Hindlimb muscle (tissue), 1 donor: ENCODE measurements at regions not wholly inside any gene's neighbourhood (a gene's known extent, or its start where the extent isn't known, plus 50 kb on each side); places are given as distances from the start of the nearest gene placed in this dataset.

Experiments
- DNase-seq: peaks from one replicate; pipeline ENCODE4 v3.0.0-alpha.2; 2013

DNA sequence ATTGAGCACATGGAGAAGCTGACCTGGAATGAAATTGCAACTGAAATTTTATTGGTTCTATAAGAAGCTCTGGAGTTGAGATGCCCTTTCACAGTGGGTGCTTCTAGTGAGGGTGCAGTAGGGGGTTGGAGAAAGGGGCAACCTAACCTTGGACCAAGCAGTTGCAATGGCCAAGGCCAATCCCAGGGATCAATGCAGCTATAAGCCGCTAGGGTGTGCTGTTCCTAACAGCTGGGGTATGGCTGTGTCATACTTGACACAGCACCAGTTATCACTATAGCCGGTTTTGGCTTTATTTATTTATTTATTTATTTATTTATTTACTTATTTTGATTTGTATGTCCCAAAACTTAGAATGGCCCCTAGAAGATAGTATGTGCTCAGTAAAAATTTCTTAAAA, 505.9 kb downstream of the FLRT2 start:
- DNase-seq: no peak

- DNase-seq: no peak
Measured at GRCh38 chr14:86027990-86028389, 498.0 kb downstream of the FLRT2 start.

GRCh38 chr14:86027144-86027543, 497.2 kb downstream of the FLRT2 start:
- DNase-seq: no peak

DNA sequence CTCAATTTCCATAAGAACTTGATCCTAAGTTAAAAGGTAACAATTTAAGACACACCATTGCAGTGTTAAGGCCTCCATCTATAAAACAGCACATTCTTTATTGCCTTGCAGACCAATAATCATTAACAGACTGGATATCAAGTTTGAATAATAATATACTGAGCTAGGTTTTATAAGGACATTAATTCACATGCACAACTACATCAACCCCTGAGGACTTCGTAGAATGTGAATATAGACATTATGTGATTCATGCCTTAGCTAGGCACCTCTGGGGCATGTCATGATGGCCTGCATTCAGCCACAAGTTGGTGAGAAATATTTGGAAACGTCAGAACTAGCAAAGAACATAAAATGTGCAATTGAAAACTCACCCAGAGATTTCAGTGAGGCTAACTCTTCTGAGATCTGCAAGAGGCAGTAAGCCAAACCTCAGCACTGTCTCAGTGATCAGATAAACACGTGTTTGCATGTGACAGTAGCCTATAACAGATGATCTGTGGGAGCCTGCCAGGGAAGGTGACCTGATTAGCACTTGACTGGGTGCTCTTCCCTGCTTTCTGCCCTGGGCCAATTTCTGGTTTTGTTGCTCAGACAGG, 492.2 kb downstream of the FLRT2 start:
- DNase-seq: no peak

DNA sequence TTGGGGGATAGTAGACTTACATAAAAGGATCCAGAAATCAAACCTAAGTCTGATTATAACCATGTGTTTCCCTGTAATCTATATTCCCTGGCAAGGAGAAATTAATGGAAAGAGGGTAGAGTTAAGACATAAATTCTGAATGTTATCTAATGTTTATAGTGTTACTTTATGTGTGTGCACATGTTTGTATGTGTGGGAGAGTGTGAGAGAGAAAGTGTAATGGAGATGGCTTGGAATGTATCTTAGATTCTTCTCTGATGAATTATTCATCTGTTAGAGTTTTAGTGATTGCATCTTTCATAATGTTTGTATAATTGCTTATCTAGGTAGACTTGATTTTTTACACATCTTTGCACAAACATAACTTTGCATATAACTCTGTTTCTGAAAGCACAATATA, 490.9 kb downstream of the FLRT2 start:
- no peak for DNase-seq

DNA sequence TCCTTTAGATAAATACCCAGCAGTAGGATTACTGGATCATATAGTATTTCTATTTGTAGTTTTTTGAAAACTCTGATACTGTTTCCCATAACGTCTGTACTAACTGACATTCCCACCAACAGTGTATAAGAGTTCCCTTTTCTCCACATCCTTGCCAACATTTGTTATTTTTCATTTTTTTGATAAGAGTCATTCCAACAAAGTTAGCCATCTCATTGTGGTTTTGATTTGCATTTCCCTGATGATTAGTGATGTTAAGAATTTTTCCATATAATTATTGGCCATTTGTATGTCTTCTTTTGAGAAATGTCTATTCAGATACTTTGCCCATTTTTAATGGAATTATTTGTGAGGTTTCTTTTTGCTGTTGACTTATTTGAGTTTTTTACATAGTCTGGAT, 486.0 kb downstream of the FLRT2 start:
- no peak for DNase-seq

DNA sequence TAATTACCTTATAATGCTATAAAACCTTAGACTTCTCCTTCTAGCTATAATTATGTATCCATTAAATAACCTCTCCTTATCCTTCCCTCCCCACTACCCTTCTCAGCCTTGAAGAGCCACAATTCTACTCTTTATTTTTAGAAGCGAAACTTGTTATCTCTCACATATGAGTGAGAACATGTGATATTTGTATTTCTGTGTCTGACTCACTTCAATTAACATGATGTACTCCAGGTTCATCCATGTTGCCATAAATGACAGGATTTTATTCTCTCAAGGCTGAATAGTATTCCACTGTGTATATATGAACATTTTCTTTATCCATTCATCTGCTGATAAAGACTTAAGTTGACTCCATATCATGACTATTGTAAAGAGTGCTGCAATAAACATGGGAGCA, 485.6 kb downstream of the FLRT2 start:
- no peak for DNase-seq

GRCh38 chr14:86013641-86014040, 483.7 kb downstream of the FLRT2 start:
- no peak for DNase-seq

DNA sequence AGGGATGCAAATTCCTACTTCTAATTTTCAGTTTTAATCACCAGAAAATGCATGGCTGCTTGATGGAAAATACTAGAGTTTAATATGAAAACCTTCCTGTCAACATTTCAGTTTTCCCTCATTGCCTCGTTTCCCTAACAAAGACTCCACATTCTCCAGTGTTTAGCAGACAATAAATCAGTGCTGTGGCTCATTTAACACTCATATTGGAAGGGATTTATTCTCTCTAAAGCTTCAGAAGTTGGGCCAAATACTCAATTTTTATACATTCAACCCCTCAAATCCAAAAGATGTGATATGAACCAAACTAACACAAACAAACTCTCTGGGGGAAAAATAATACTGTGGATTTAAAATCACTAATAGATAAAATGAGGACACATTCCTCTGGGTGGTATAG, 482.5 kb downstream of the FLRT2 start:
- DNase-seq: no peak

- no peak for DNase-seq
Measured at GRCh38 chr14:86003998-86004397, 474.1 kb downstream of the FLRT2 start.

DNA sequence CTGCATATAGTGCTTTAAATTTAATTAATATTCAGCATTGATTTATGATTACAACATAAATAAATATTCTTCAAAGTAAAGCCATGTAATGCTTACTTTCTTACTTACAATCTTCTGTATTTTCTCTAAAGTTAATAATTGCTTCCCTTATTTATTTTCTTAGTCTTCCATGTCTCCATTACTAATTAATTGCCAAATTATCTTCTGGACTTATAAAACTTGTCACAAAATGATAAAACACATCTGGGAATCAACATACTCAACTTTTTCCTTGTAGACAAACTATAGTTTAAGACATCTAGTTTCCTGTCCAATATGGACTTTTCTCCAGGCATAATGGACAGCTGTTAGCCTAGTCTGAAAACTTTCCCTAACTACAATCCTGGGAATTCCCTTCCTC, 466.6 kb downstream of the FLRT2 start:
- no peak for DNase-seq

- no peak for DNase-seq
Measured at GRCh38 chr14:85991156-85991555, 461.2 kb downstream of the FLRT2 start.

DNA sequence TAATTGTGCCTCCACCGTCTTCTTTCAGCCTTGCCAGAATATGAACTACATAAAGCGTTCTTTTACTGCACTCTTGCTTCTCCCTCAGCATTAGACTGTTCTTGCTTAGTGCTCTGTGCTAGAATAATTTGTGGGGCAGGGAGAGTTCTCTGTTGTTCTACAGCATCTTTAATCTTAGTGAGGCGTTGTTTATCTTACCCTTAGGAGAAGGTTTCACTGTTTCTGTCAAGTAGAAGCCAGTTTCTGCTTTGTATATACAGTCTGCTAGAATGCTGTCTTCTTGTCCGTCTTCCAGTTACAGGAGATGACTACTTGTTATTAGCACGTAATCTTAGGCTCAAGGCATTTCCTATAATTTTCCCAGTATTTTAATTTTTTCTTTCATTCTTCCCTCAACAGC, 458.0 kb downstream of the FLRT2 start:
- no peak for DNase-seq

DNA sequence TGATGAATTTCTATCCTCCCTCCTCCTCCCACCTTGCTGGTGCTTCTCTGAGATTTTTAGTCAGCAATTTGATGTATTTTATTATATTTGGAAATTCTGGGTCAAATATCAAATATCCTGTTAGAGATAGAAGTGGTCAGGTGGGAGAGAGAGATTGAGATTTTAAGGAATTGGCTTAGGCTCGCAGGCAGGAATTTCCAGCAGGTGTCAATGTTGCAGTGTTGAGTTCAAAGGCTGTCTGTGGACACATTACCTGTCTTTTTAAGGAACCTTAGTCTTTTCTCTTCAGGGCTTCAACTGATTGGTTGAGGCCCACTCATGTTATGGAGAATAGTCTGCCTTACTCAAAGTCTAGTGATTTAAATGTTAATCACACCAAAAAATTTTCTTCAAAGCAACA, 457.3 kb downstream of the FLRT2 start:
- DNase-seq: no peak

DNA sequence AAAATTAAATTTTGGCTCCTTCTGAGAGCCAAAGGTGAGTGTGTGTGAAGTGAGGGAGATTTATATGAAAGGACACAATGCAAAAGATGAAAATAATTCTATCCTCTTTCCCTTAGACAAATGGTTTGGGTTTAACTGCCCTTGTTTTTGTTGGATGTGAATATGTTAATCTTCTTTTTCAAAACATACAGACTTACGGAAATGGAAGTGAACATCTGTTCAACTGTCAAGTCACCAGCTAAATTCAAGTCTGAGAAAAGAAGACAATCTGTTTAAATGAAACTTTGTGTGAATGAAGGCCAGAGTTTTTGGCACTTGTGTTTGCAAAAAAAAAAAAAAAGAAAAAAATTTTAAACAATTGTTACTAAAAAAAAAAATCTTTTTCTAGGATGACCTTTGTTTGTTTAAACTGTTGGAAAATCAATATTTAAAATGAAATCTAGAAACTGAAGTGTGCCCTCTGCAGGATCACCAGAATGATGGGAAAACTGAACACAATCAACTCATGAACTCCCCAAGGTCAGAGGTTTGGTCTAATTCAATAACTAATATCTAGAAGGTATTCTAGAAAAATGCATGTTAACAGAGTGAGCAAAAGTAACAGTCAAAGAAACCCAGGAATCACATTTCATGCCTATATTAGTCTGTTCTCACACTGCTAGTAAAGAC, 448.8 kb downstream of the FLRT2 start:
- DNase-seq: no peak

DNA sequence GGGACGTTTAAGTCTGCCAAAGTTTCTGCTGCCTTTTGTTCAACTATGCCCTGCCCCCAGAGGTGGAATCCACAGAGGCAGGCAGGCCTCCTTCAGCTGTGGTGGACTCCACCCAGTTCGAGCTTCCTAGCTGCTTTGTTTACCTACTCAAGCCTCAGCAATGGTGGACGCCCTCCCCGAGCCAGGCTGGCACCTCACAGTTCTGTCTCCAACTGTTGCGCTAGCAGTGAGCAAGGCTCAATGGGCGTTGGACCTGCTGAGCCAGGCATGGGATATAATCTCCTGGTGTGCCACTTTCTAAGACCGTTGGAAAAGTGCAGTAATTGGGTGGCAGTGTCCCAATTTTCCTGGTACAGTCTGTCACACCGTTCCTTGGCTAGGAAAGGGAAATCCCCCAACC, 444.7 kb downstream of the FLRT2 start:
- no peak for DNase-seq

GRCh38 chr14:85963486-85963885, 433.5 kb downstream of the FLRT2 start:
- DNase-seq: no peak

DNA sequence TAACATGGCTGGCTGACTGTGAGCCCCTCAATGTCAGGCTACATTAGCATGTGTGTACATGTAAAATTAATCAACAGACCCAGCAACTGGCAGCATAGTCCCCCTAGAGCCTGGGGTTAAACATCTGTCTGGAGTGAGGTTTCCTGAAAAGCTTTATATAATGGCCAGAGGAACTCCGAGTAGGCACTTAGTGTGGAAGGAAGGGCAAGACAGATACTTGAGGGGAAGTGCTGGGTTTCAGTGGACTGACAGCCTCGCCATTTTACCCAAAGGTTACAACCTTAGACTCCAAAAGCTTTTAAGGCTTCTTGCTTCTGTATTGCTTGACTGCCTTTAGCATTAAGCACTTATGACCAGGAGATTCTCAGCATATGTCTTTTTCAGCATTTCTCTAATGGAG, 430.8 kb downstream of the FLRT2 start:
- no peak for DNase-seq

- no peak for DNase-seq
Measured at GRCh38 chr14:85959063-85959462, 429.1 kb downstream of the FLRT2 start.

- no peak for DNase-seq
Measured at GRCh38 chr14:85958069-85958468, 428.1 kb downstream of the FLRT2 start.

GRCh38 chr14:85953265-85953664, 423.3 kb downstream of the FLRT2 start:
- no peak for DNase-seq

DNA sequence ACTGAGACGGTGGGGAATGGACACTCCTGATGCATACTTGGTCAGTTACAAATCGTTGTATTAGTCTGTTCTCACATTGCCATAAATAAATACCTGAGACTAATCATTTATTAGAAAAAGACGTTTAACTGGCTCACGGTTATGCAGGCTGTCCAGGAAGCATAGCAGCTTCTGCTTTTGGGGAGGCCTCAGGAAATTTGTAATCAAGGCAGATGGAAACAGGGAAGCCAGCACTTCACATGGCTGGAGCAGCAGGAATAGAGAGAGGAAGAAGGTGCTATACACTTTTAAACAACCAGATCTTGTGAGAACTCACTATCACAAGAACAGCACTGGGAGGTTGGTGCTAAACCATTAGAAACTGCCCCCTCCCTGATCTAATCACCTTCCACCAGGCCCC, 418.2 kb downstream of the FLRT2 start:
- no peak for DNase-seq

DNA sequence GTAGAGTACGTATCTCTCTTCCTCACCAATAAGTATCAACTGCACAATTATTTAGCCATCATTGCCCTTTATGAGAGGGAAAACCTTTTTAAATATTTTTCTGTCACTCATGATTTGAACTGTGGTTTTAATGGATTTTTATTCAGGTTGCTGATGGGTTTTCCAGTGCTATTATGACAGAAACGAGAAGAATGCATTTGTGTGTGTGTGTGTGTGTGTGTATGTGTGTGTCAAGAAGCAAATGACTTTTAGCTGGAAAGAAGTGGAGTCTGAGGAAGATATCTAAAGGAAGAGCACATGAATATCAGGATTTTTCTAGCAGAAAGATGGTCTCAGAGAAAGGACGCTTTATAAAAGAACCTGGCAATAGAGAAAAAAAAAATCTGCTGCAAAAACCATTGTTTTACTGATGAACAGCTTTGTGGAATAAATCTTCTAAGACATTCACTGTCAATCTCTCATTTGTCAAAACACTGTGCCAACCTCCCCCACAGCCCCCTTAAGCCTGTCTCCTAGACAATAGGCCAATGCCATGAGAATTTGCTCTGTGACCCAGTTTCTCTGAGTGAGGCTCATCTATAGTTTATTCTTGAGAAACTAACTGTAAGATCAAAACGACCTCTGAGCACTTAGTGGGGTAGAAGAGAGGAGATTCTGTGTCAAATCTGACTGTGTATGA, 417.7 kb downstream of the FLRT2 start:
- no peak for DNase-seq

DNA sequence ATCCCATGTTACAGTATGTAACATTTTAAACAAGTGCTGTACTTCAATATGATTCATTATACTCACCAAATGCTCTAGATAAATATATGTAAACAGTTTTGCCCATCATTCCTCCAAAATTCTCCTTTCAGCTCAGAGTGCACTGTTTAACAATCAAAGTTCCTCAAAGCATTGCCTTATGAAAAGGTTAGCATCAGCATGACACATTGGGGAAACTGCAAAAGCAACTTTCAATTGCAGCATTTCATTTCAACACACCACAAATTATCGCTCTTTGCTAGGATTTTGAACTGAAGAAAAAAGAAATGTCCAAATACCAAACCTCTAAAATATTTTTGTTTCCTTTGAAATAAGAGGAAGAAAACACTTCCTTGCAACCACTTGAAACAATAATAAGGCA, 413.2 kb downstream of the FLRT2 start:
- no peak for DNase-seq
